Type B pancreatic cell (in vitro differentiated cells): ENCODE measurements at regions not wholly inside any gene's neighbourhood (a gene's known extent, or its start where the extent isn't known, plus 50 kb on each side); places are given as distances from the start of the nearest gene placed in this dataset.
"Not testable (repeated sequence)": the region's sequence is repeated elsewhere in the genome, so short reads cannot be mapped to it uniquely, and the experiment has no call there.

Experiments
- DNase-seq: peaks from one replicate; pipeline ENCODE4 v3.0.0; 2021; ENCODE audit warnings: mixed read lengths; ENCODE audit not compliant: unreplicated experiment; ENCODE audit errors: extremely low spot score
- H3K27ac Mint-ChIP-seq: 2 replicates; pipeline ENCODE4 v1.8.0; 2021; ENCODE audit warnings: mild to moderate bottlenecking, mixed read lengths
- H3K27me3 Mint-ChIP-seq: 2 replicates; pipeline ENCODE4 v1.8.0; 2021; ENCODE audit warnings: mixed read lengths
- H3K36me3 Mint-ChIP-seq: 2 replicates; pipeline ENCODE4 v1.8.0; 2021; ENCODE audit warnings: mixed read lengths
- H3K4me1 Mint-ChIP-seq: one replicate; pipeline ENCODE4 v1.8.0; 2021; ENCODE audit warnings: mixed read lengths; ENCODE audit not compliant: unreplicated experiment
- H3K4me3 Mint-ChIP-seq: 2 replicates; pipeline ENCODE4 v1.8.0; 2021; ENCODE audit warnings: mild to moderate bottlenecking, mixed read lengths
- H3K9me3 Mint-ChIP-seq: 2 replicates; pipeline ENCODE4 v1.8.0; 2021; ENCODE audit warnings: mixed read lengths
- TF ChIP-seq, protein P1 (sequence below): fragments of 200-600 bp; sonication (generic); conservative IDR thresholded peaks from 2 replicates; pipeline ENCODE4 v1.5.0; 2021; ENCODE audit warnings: antibody characterized with exemption, mild to moderate bottlenecking

DNA sequence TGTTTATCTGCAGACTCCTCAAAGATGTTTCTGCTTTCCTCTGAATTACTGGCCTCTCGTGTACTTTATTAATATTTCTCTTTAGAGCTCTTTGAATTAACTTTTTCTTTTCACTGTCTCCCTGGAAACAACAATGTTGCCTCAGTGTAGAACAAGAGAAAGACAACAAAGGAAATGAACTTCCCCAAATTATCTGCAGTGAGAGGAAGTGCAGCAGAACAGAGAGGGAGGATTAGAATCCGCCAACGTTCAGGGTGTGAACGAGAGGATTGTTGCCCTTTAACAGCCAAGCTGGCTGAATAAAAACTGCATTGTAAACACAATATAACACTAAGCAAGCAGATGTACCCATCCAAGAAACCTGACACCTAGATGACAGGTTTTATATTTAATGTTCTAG lies 375.9 kb downstream of the GALC start:
- Mint-ChIP-seq H3K27me3 (no peaks in the 10 kb centered on the region), H3K4me1 (no peaks in the 10 kb centered on the region), H3K27ac (no peak overlapping the region), H3K36me3 (no peaks in the 10 kb centered on the region), H3K9me3 (peaks cover 11% of the 10 kb centered on the region), H3K4me3 (no peak overlapping the region)
- TF ChIP-seq, protein P1, sequence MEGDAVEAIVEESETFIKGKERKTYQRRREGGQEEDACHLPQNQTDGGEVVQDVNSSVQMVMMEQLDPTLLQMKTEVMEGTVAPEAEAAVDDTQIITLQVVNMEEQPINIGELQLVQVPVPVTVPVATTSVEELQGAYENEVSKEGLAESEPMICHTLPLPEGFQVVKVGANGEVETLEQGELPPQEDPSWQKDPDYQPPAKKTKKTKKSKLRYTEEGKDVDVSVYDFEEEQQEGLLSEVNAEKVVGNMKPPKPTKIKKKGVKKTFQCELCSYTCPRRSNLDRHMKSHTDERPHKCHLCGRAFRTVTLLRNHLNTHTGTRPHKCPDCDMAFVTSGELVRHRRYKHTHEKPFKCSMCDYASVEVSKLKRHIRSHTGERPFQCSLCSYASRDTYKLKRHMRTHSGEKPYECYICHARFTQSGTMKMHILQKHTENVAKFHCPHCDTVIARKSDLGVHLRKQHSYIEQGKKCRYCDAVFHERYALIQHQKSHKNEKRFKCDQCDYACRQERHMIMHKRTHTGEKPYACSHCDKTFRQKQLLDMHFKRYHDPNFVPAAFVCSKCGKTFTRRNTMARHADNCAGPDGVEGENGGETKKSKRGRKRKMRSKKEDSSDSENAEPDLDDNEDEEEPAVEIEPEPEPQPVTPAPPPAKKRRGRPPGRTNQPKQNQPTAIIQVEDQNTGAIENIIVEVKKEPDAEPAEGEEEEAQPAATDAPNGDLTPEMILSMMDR = no peak
- no peak for DNase-seq

DNA sequence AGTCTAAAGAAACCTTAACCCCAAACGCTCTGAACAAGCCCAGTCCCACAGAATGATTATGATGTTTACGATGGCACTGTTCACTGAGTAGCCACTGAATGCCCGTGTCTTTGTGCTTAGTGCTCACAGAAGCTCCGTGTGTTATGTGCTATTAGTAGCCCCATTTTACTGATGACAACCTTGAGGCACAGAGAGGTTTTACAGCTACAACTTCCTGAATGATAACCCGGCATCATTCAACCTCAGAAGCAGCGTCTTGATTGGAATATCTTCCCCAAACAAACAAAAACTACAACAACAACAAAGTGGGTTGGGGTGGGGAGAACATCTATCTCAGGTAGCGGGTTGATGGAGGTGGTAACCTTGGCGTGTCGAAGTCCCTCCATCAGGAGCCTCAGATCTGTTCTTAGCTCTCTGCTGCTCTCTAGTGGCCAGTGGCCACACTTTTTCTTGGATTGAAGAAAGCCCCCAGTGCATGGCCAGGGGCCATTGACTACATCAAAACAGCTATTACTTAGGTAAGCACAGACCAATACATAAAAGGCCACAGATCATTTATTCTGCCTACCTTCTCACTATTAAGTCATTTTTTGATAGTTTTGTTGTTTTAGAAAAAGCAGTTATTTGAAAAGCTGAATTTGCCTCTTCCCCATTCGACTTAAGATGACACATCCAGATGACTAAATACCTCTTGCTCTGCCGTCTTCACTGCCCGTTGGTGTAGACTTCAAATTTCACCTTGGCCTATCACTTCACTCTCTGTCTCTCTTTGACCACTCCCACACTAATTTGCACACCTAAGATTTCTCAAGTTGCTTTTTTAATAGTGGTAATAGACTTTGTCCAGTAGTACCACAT lies 376.9 kb downstream of the GALC start:
- H3K27ac Mint-ChIP-seq = no peak overlapping the region
- peak; percentile 69 for DNase-seq
- TF ChIP-seq, protein P1 = peak; percentile 92
- H3K27me3 Mint-ChIP-seq = no peaks in the 10 kb centered on the region
- H3K9me3 Mint-ChIP-seq = peaks cover 8% of the 10 kb centered on the region
- no peaks in the 10 kb centered on the region for H3K36me3 Mint-ChIP-seq
- no peaks in the 10 kb centered on the region for H3K4me1 Mint-ChIP-seq
- no peak overlapping the region for H3K4me3 Mint-ChIP-seq

DNA sequence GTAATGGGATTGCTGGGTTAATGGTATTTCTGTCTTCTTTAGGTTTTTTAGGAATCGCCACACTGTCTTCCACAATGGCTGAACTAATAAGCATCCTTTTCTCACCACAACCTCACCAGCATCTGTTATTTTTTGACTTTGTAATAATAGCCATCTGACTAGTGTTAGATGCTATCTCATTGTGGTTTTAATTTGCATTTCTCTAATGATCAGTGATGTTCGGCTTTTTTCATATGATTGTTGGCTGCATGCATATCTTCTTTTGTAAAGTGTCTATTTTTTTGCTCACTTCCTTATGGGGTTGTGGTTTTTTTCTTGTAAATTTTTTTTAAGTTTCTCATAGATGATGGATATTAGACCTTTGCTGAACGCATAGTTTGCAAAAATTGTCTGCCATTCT lies 377.9 kb downstream of the GALC start:
- Mint-ChIP-seq H3K4me1 (no peaks in the 10 kb centered on the region), H3K9me3 (no peaks in the 10 kb centered on the region), H3K27me3 (no peaks in the 10 kb centered on the region), H3K4me3 (no peak overlapping the region), H3K36me3 (no peaks in the 10 kb centered on the region), H3K27ac (no peak overlapping the region)
- no peak for DNase-seq
- TF ChIP-seq, protein P1 = no peak

DNA sequence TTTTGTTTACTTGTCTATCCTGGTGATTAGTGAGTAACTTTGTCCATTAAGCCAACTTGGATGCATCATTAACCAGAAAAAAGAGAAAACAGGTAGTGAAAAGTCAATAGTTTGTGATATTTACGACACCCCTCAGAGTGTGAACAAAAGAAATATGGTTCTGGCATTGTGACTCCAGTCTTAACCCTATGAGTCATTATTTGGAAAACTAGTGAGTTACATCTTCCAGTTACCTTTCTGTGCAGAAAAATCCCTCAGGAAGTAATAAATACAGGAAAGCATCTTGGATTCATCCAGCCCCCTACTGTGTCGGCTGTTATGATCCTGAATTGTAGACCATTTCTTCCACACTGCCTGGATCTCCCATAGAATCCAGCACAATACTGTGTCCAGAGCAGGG lies 379.1 kb downstream of the GALC start:
- Mint-ChIP-seq H3K4me3 (no peak overlapping the region), H3K27me3 (no peaks in the 10 kb centered on the region), H3K36me3 (no peaks in the 10 kb centered on the region), H3K27ac (no peak overlapping the region), H3K9me3 (no peaks in the 10 kb centered on the region), H3K4me1 (no peaks in the 10 kb centered on the region)
- DNase-seq = no peak
- TF ChIP-seq, protein P1 = no peak

DNA sequence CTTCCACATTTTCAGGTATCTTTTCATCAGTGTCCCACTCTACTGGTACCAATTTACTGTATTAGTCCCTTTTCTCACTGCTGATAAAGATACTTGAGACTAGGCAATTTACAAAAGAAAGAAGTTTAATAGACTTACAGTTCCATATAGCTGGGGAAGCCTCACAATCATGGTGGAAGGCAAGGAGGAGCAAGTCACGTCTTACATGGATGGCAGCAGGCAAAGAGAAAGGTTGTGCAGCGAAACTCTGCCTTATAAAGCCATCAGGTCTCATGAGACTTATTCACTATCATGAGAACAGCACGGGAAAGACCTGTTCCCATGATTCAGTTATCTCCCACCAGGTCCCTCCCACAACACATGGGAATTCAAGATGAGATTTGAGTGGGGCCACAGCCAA lies 385.9 kb downstream of the GALC start:
- not testable (repeated sequence) for H3K9me3 Mint-ChIP-seq, H3K27me3 Mint-ChIP-seq, H3K4me3 Mint-ChIP-seq, H3K27ac Mint-ChIP-seq, DNase-seq, H3K36me3 Mint-ChIP-seq, H3K4me1 Mint-ChIP-seq

DNA sequence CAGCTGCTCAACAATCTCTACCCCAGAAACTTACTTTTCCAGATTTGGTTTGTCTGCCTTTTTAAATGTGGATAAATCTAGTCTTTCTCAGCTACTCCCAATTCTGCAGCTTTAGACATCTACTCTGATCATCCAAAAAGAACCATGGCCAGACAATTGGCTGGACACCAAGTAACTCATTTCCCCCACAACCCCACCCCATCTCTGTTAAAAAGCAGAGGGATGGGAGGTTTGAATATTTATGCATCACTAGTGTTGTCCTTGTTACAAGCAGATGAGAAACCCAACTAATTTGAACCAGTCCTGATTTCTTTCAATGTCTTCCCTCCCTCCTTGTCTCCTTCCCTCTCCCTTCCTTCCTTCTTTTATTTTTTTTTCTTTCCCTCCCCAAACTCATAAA lies 391.9 kb downstream of the GALC start:
- Mint-ChIP-seq H3K9me3 (no peaks in the 10 kb centered on the region), H3K27me3 (no peaks in the 10 kb centered on the region), H3K27ac (no peak overlapping the region), H3K4me3 (no peak overlapping the region), H3K36me3 (no peaks in the 10 kb centered on the region), H3K4me1 (no peaks in the 10 kb centered on the region)
- TF ChIP-seq, protein P1 = no peak
- no peak for DNase-seq
